Activated CD4-positive, alpha-beta T cell treated with anti-CD3 and anti-CD28 coated beads, Interleukin-2, amount 10 ng/mL, durations not matched to agents 24 days and 14 days (primary cell): ENCODE measurements at regions not wholly inside any gene's neighbourhood (a gene's known extent, or its start where the extent isn't known, plus 50 kb on each side); places are given as distances from the start of the nearest gene placed in this dataset.

Experiments used
- DNase-seq: peaks from one replicate; pipeline ENCODE4 v3.0.0; 2022
- H3K27ac Mint-ChIP-seq: one replicate; pipeline ENCODE4 v1.8.0; 2022; ENCODE audit warnings: mild to moderate bottlenecking, mixed read lengths
- H3K27me3 Mint-ChIP-seq: one replicate; pipeline ENCODE4 v1.8.0; 2022; ENCODE audit warnings: mixed read lengths
- H3K36me3 Mint-ChIP-seq: one replicate; pipeline ENCODE4 v1.8.0; 2022; ENCODE audit warnings: low read depth, mild to moderate bottlenecking, mixed read lengths
- H3K4me1 Mint-ChIP-seq: one replicate; pipeline ENCODE4 v1.8.0; 2021; ENCODE audit warnings: mixed read lengths
- H3K4me3 Mint-ChIP-seq: one replicate; pipeline ENCODE4 v1.8.0; 2022; ENCODE audit warnings: mild to moderate bottlenecking, moderate library complexity, mixed read lengths
- H3K9me3 Mint-ChIP-seq: one replicate; pipeline ENCODE4 v1.8.0; 2021; ENCODE audit warnings: mixed read lengths
- intact Hi-C: fragments of 100-400 bp; cut with micrococcal nuclease; formaldehyde crosslinking; loops from one replicate; pipeline ENCODE4 v1.15.1; 2023

DNA sequence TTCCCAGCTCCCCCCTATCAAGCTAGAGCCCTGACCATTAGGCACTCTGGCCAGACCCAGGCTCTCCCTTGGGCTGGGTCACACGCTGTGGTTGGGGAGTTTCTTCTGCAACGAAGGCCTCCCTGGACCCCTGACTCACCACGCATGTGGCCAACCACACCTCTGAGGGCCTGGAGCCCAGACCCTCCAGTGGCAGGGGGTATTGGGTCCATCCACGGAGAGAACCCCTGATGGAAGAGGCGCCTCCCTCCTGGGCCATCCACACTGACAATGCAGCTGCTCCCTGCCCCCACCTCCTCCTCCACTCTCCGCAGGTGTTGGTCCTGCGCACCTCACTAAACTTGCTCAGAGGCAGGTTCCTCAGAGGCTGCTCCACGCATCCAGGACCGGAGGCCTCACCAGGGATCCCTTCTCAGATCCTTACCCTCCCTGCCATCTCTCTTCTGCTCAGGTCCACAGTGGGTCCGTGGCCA, 125.4 kb downstream of the RNASET2 start:
- no peak for DNase-seq
- H3K27ac Mint-ChIP-seq, result no peak overlapping the region
- intact Hi-C loops, result loop anchor here (2.0 kb wide), 2 partner anchors 112 to 120 kb away; no protein-coding TSS in a partner anchor
- no peaks in the 10 kb centered on the region for H3K27me3 Mint-ChIP-seq
- H3K9me3 Mint-ChIP-seq, result peaks cover 4% of the 10 kb centered on the region
- peaks cover 2% of the 10 kb centered on the region for H3K36me3 Mint-ChIP-seq
- no peak overlapping the region for H3K4me3 Mint-ChIP-seq
- peaks cover 10% of the 10 kb centered on the region for H3K4me1 Mint-ChIP-seq

DNA sequence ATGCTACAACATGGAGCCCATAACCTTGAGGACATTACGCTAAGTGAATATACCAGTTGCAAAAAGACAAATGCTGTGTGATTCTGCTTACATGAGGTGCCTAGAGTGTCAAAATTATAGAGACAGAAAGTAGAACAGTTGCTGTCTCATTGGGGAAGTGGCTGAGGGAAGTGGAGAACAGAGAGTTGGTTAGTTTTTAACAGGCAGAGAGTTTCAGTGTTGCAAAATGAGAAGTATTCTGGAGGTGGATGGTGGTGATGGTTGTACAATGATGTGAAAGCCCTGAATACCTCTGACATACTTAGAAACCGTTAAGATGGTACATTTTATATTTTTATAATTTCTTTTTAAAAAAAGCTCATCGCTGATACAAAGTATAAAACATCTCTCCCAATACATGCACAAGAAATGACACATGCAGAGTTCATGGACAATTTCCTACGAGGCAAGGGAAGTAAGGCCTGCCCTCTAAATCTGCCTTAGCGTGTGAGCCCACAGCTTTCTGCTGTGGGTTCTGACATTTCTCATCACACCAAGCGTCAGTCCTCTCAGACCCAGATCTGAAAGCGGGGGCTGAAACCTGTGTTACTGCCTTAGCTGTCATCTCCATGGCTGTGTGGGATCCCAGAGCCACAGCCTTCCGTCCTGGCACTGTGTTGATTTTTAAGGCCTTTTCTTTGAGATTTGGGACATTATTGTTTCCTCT, 126.0 kb downstream of the RNASET2 start:
- Mint-ChIP-seq H3K36me3 (no peaks in the 10 kb centered on the region), H3K4me3 (no peak overlapping the region), H3K27ac (peak overlapping the region; percentile 26), H3K27me3 (no peaks in the 10 kb centered on the region), H3K9me3 (peaks cover 4% of the 10 kb centered on the region), H3K4me1 (peaks cover 10% of the 10 kb centered on the region)
- intact Hi-C loops, result loop anchor here (2.0 kb wide), 2 partner anchors 112 to 120 kb away; no protein-coding TSS in a partner anchor
- DNase-seq, result no peak

DNA sequence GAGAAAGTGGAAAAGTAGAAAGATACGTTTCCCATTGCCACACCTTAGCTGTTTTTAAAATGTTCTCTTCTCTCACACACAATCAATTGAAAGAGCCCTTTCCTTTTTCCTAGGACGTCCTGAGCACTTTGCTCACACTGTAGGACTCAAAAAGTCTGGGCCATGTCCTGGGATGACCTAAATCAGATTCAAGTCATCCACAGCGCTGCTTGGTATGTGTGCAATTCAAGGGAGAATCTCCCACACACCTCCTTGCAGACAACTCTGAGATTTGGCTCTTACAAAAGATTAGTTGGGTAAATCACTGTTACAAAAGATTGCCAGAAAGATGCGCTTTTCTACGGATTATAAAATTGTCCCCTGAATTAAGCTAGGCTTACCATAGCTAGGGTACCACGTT, 130.1 kb downstream of the RNASET2 start:
- DNase-seq, result no peak
- no peaks in the 10 kb centered on the region for H3K36me3 Mint-ChIP-seq
- H3K27me3 Mint-ChIP-seq, result no peaks in the 10 kb centered on the region
- peaks cover 8% of the 10 kb centered on the region for H3K4me1 Mint-ChIP-seq
- H3K4me3 Mint-ChIP-seq, result no peak overlapping the region
- intact Hi-C loops, result no loop called here
- H3K9me3 Mint-ChIP-seq, result no peaks in the 10 kb centered on the region
- no peak overlapping the region for H3K27ac Mint-ChIP-seq

DNA sequence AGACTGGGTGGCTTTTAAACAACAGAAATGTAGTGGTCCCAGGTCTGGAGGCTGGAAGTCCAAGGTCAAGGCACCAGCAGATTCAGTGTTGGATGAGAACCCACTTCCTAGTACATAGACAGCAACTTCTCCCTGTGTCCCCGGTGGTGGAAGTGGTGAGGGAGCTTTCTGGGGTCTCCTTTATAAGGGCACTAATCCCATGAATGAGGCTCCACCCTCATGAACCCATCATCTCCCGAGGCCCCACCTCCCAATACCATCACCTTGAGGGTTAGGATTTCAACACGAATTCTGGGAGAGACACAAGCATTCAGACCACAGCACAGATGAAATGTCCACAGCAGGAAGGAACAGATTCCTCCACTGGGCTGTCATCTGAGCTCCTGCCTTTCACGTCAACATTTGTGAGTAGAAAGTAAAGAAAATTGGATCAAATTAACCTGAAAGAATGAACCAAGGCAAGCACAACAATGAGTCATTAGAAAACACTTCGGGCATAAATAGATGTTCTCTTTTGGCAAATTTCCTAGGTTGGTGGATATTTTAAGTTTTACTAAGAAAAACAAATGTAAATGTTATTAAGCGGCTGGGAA, 130.7 kb downstream of the RNASET2 start:
- Mint-ChIP-seq H3K4me3 (no peak overlapping the region), H3K27me3 (no peaks in the 10 kb centered on the region), H3K4me1 (peaks cover 2% of the 10 kb centered on the region), H3K36me3 (no peaks in the 10 kb centered on the region), H3K9me3 (no peaks in the 10 kb centered on the region), H3K27ac (no peak overlapping the region)
- DNase-seq, result no peak
- intact Hi-C loops, result no loop called here

DNA sequence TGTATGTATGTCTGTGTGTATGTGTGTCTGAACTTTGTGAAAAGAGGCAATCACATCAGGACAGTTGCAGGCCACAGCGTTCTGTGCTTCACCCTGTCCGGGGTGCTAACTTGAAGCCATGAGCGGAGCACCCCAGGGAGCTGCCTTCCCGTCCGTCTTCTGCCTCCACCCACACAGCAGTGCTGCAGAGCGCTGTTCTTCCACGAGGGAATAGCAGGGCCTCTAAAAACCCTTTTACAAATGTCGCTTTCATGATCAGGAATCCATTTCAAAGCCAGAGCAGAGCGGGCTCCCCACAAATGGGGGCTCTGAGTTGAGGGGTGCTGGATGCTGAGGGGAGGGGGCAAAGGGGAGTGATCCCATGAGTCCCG, 131.5 kb downstream of the RNASET2 start:
- no peak overlapping the region for H3K27ac Mint-ChIP-seq
- no peak overlapping the region for H3K4me3 Mint-ChIP-seq
- intact Hi-C loops, result no loop called here
- DNase-seq, result no peak
- H3K27me3 Mint-ChIP-seq, result no peaks in the 10 kb centered on the region
- H3K9me3 Mint-ChIP-seq, result no peaks in the 10 kb centered on the region
- H3K4me1 Mint-ChIP-seq, result no peaks in the 10 kb centered on the region
- H3K36me3 Mint-ChIP-seq, result no peaks in the 10 kb centered on the region

DNA sequence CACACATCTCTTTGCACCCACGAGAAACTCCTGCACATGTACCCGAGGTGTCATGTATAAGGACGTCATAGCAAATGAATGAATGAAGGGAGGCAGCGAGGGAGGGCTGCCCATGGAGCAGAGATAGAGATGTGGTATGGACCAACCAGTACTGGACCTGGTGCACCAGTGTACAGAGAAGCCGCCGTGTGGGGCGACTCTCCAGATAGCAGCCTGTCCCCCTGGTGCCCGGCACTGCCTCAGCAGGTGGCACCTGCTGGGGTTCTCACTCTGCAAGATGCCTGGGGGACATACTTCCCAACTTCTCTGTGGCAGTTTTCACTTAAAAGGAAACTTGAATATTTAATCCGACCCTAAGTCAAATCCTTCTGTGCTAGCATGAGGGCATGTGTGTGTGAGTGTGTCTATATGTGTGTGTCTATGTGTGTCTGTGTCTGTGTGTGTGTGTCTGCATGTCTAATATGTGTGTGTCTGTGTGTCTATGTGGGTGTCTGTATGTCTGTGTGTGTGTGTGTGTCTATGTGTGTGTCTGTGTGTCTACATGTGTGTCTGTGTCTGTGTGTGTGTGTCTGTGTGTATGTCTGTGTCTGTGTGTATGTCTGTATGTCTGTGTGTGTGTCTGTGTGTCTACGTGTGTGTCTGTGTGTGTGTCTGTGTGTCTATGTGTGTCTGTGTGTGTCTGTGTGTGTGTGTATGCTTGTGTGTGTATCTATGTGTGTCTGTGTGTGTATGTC, 132.0 kb downstream of the RNASET2 start:
- Mint-ChIP-seq H3K27me3 (no peaks in the 10 kb centered on the region), H3K4me1 (no peaks in the 10 kb centered on the region), H3K27ac (no peak overlapping the region), H3K36me3 (no peaks in the 10 kb centered on the region), H3K4me3 (no peak overlapping the region), H3K9me3 (no peaks in the 10 kb centered on the region)
- no peak for DNase-seq
- intact Hi-C loops, result no loop called here

DNA sequence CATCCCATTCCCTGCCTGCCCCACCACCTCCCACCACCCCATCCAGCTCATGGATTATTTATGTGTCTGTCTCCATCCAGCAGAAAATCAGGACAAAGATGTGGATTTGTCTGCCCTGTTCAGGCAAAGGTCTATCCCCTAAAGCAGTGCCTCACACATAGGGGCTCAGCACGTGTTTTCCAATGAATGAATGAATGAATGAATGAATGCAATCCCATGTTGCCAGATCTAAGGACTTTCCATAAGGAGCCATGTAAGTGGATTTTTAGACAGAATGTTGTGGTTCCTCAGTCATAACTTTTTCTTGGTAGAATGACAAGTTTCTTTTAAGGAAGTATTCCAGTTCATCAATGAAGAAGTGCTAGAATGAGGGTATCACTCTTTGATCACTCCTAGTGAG, 133.7 kb downstream of the RNASET2 start:
- no peak for DNase-seq
- H3K4me3 Mint-ChIP-seq, result no peak overlapping the region
- intact Hi-C loops, result no loop called here
- no peaks in the 10 kb centered on the region for H3K36me3 Mint-ChIP-seq
- no peaks in the 10 kb centered on the region for H3K27me3 Mint-ChIP-seq
- H3K9me3 Mint-ChIP-seq, result no peaks in the 10 kb centered on the region
- no peaks in the 10 kb centered on the region for H3K4me1 Mint-ChIP-seq
- no peak overlapping the region for H3K27ac Mint-ChIP-seq

DNA sequence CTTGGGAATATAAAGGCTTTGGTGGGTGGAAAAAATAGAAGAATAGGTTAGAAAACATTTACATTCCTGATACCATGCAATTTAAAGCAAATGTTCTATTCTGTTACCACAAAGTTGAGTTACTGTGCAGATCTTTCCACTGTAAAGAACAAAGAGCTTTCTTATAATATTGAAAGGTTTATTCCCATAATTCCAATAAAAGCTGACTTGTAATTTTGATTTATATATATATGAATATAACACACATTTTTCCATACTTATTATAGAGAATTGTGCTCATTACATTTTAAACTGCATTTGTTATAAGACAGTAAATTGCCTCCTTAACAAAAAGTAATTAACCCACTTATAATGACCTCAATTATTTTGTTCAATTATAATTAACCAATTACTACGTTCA, 135.9 kb downstream of the RNASET2 start:
- Mint-ChIP-seq H3K36me3 (no peaks in the 10 kb centered on the region), H3K27ac (no peak overlapping the region), H3K4me3 (no peak overlapping the region), H3K4me1 (no peaks in the 10 kb centered on the region), H3K9me3 (no peaks in the 10 kb centered on the region), H3K27me3 (no peaks in the 10 kb centered on the region)
- intact Hi-C loops, result no loop called here
- no peak for DNase-seq

DNA sequence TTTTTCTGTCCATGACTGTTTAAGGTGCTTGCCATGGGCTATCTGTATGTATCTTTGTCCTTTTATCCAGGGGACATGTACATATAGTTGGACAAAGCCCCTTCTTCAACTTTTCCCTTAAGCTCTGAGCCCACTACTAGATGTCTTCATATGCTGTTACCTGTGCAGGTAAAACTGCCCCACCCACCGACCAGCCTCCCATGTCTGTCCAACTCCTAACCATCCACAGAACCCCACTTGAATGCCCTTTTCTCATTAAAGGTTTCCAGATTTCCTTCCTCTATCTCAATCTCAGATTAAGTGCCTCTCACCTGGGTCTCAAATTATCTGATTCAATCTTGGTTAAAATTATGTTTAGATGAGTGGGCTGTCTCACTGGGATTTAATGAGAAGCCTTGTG, 136.3 kb downstream of the RNASET2 start:
- Mint-ChIP-seq H3K36me3 (no peaks in the 10 kb centered on the region), H3K27me3 (no peaks in the 10 kb centered on the region), H3K27ac (no peak overlapping the region), H3K9me3 (no peaks in the 10 kb centered on the region), H3K4me3 (no peak overlapping the region), H3K4me1 (no peaks in the 10 kb centered on the region)
- DNase-seq, result no peak
- intact Hi-C loops, result no loop called here

DNA sequence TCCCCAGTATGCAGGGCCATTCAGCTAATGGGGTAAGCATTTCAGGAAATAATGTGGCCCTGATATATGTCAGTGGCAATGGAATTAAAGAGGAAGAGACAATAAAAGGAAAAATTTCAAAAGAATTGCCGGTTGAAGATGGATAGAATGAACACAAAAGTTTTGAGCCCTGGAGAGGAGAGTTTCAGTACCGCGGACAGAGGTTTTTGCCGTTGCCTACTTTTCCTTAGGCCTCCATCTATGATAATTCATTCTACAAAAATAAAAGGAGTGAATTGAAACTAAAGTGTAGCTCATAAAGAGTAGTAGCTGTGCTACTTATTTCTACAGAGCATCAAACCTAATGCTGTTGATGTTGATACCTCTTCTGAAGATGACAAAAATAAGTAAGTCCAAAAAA, 140.7 kb downstream of the RNASET2 start:
- H3K9me3 Mint-ChIP-seq, result no peaks in the 10 kb centered on the region
- H3K27me3 Mint-ChIP-seq, result no peaks in the 10 kb centered on the region
- H3K27ac Mint-ChIP-seq, result no peak overlapping the region
- no peak overlapping the region for H3K4me3 Mint-ChIP-seq
- peak; percentile 54 for DNase-seq
- intact Hi-C loops, result no loop called here
- H3K4me1 Mint-ChIP-seq, result no peaks in the 10 kb centered on the region
- no peaks in the 10 kb centered on the region for H3K36me3 Mint-ChIP-seq

DNA sequence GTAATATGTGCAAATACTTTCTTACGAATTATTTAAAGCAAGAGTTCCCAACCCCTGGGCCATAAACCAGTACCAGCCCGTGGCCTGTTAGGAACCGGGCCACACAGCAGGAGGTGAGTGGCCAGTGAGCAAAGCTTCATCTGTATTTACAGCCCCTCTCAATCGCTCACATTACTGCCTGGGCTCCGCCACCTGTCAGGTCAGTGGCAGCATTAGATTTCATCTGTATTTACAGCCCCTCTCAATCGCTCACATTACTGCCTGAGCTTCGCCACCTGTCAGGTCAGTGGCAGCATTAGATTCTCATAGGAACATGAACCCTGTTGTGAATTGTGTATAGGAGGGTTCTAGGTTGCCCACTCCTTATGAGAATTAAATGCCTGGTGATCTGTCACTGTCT, 142.0 kb downstream of the RNASET2 start:
- H3K36me3 Mint-ChIP-seq, result no peaks in the 10 kb centered on the region
- H3K9me3 Mint-ChIP-seq, result no peaks in the 10 kb centered on the region
- H3K4me1 Mint-ChIP-seq, result no peaks in the 10 kb centered on the region
- intact Hi-C loops, result no loop called here
- no peaks in the 10 kb centered on the region for H3K27me3 Mint-ChIP-seq
- no peak for DNase-seq
- no peak overlapping the region for H3K27ac Mint-ChIP-seq
- H3K4me3 Mint-ChIP-seq, result no peak overlapping the region

DNA sequence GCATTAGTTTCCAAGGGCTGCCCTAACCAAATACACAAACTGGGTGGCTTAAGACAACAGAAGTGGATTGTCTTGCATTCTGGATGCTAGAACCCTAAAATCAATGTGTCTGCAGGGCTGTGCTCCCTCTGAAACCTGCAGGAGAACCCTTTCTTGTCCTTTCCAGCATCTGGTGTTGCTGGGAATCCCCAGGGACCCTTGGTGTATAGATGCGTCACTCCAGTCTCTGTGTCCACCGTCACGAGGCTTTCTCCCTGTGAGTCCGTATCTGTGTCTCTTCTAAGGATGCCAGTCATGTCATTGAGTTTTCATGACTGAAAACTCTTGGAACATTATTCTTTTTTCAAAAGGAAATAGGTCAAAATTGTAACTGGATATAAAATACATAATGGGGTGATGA, 142.9 kb downstream of the RNASET2 start:
- no peaks in the 10 kb centered on the region for H3K4me1 Mint-ChIP-seq
- H3K36me3 Mint-ChIP-seq, result no peaks in the 10 kb centered on the region
- no peaks in the 10 kb centered on the region for H3K27me3 Mint-ChIP-seq
- H3K27ac Mint-ChIP-seq, result no peak overlapping the region
- no peak overlapping the region for H3K4me3 Mint-ChIP-seq
- DNase-seq, result no peak
- no peaks in the 10 kb centered on the region for H3K9me3 Mint-ChIP-seq
- intact Hi-C loops, result no loop called here

DNA sequence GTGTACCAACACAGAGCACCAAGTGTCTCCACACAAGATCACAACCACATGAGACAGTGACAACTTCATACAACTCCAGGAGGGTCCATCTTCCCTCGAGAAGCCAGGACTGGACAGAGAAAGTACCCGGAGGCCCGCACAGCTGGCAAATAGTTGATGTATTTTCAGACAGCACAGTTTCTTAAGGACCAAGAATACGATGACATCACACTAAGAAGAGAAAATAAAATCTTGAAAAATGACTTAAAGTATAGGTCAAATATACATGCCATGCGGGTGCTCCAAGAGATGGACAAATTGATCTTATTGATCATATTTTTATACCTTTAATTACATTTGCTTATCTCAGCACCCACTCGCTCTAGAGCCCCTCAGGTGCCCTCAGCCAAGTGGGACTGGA, 145.5 kb downstream of the RNASET2 start:
- no peak overlapping the region for H3K27ac Mint-ChIP-seq
- intact Hi-C loops, result no loop called here
- H3K9me3 Mint-ChIP-seq, result peaks cover 19% of the 10 kb centered on the region
- peaks cover 1% of the 10 kb centered on the region for H3K27me3 Mint-ChIP-seq
- H3K36me3 Mint-ChIP-seq, result peaks cover 3% of the 10 kb centered on the region
- no peak for DNase-seq
- H3K4me3 Mint-ChIP-seq, result no peak overlapping the region
- H3K4me1 Mint-ChIP-seq, result no peaks in the 10 kb centered on the region

DNA sequence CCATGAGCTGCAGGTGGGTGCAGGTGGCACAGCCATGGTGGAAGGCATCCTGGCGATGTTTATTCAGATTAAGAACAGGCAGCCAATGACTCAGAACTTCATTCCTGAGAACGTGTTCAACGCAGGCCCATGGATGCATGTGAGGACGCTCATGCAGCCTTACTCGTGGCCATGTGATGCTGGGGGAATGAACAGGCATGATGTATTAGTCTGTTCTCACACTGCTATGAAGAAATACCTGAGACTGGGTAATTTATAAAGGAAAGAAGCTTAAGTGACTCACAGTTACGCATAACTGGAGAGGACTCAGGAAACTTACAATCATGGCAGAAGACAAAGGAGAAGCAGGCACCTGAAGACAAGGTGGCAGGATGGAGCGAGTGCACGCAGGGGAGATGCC, 146.6 kb downstream of the RNASET2 start:
- Mint-ChIP-seq H3K36me3 (peaks cover 3% of the 10 kb centered on the region), H3K27me3 (peaks cover 4% of the 10 kb centered on the region), H3K4me3 (no peak overlapping the region), H3K27ac (no peak overlapping the region), H3K9me3 (peaks cover 27% of the 10 kb centered on the region), H3K4me1 (no peaks in the 10 kb centered on the region)
- DNase-seq, result peak; percentile 25
- intact Hi-C loops, result no loop called here
